Prostate gland (tissue), 2 donors: ENCODE measurements at regions not wholly inside any gene's neighbourhood (a gene's known extent, or its start where the extent isn't known, plus 50 kb on each side); places are given as distances from the start of the nearest gene placed in this dataset.

ENCODE experiments used
- POLR2A ChIP-seq: fragments of 450-650 bp; IDR thresholded peaks from one replicate; pipeline ENCODE4 v1.6.1; 2016; ENCODE audit warnings: antibody characterized with exemption, mild to moderate bottlenecking
- TF ChIP-seq, protein P1 (sequence below), 4 experiments: fragments of 200-600 bp in 2 of 4; fragments of 450-650 bp in 2 of 4; sonication (generic) in 2 of 4; IDR thresholded peaks; 1 replicate in 3 of 4; 2 replicates in 1 of 4; pipeline ENCODE4 v1.5.1; 2016 to 2019; ENCODE audit warnings: antibody characterized with exemption in 4 of 4, mild to moderate bottlenecking in 2 of 4, moderate library complexity in 2 of 4

DNA sequence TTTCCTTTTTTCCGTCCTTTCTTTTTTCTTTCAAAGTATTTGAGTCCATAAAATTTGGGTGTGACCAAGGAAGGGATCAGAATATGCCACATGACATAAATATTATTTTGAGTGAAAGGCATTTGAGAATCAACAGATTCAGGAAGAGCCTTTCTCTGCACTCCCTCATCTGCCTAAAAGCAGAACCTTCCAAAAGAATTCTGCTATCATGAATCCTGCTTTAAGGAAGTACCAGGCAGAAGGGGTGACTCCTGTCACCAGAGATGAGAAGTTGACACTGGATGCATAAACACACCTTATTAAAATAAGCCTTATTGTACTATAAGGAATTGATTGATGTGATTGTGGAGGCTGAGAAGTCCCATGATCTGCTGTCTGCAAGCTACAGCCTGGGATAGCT, 196.7 kb downstream of the SREK1 start:
- TF ChIP-seq, protein P1, sequence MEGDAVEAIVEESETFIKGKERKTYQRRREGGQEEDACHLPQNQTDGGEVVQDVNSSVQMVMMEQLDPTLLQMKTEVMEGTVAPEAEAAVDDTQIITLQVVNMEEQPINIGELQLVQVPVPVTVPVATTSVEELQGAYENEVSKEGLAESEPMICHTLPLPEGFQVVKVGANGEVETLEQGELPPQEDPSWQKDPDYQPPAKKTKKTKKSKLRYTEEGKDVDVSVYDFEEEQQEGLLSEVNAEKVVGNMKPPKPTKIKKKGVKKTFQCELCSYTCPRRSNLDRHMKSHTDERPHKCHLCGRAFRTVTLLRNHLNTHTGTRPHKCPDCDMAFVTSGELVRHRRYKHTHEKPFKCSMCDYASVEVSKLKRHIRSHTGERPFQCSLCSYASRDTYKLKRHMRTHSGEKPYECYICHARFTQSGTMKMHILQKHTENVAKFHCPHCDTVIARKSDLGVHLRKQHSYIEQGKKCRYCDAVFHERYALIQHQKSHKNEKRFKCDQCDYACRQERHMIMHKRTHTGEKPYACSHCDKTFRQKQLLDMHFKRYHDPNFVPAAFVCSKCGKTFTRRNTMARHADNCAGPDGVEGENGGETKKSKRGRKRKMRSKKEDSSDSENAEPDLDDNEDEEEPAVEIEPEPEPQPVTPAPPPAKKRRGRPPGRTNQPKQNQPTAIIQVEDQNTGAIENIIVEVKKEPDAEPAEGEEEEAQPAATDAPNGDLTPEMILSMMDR (IDR thresholded peaks at IDR 0.05) = no peak
- no peak for TF ChIP-seq POLR2A
